CD14-positive monocyte (primary cell): ENCODE measurements at regions not wholly inside any gene's neighbourhood (a gene's known extent, or its start where the extent isn't known, plus 50 kb on each side); places are given as distances from the start of the nearest gene placed in this dataset.

ENCODE experiments used
- DNase-seq, 3 donors: peaks; one replicate each; pipeline ENCODE4 v3.0.0-alpha.2; 2011 to 2022
- H2AFZ ChIP-seq: 2 replicates; pipeline ENCODE4 v1.6.0; 2012; ENCODE audit warnings: mild to moderate bottlenecking, low read depth, low read length, inconsistent platforms; ENCODE audit not compliant: insufficient read depth, poor library complexity, severe bottlenecking
- H3K27ac ChIP-seq, 2 donors: 1 replicate in 1 of 2; 2 replicates in 1 of 2; pipeline ENCODE4 v1.5.1; 2012 to 2013; ENCODE audit warnings: low read length in 2 of 2, control low read depth in 1 of 2, inconsistent platforms in 1 of 2, low read depth in 1 of 2, mild to moderate bottlenecking in 1 of 2
- H3K27me3 ChIP-seq, 2 donors: one replicate each; pipeline versions ENCODE4 v1.6.0 to v1.6.1; 2011 to 2013; ENCODE audit warnings: low read length in 2 of 2; ENCODE audit not compliant: control insufficient read depth in 2 of 2, insufficient read depth in 2 of 2
- H3K36me3 ChIP-seq, 2 donors: replicated peaks in 1 of 2; 1 replicate in 1 of 2; 2 replicates in 1 of 2; pipeline versions ENCODE4 v1.5.1 to v1.6.1; 2012 to 2013; ENCODE audit warnings: low read length in 2 of 2, control low read depth in 1 of 2, inconsistent platforms in 1 of 2, mild to moderate bottlenecking in 1 of 2; ENCODE audit not compliant: insufficient read depth in 2 of 2, control insufficient read depth in 1 of 2
- H3K4me1 ChIP-seq, 2 donors: 1 replicate in 1 of 2; 2 replicates in 1 of 2; pipeline versions ENCODE4 v1.5.1 to v1.6.1; 2012 to 2013; ENCODE audit warnings: low read length in 2 of 2, control low read depth in 1 of 2, inconsistent platforms in 1 of 2, mild to moderate bottlenecking in 1 of 2, moderate library complexity in 1 of 2; ENCODE audit not compliant: insufficient read depth in 2 of 2, control insufficient read depth in 1 of 2
- H3K4me2 ChIP-seq: replicated peaks from 2 replicates; pipeline ENCODE3; 2012; ENCODE audit warnings: low read length, moderate library complexity, mild to moderate bottlenecking; ENCODE audit not compliant: poor library complexity, severe bottlenecking; ENCODE audit errors: extremely low read depth
- H3K4me3 ChIP-seq, 3 experiments: fragments of 200-600 bp in 1 of 3; sonication (generic) in 1 of 3; replicated peaks in 1 of 3; 1 replicate in 2 of 3; 2 replicates in 1 of 3; pipeline ENCODE4 v1.5.1; 2011 to 2013; ENCODE audit warnings: low read length in 3 of 3, mild to moderate bottlenecking in 3 of 3, control low read depth in 2 of 3, low read depth in 2 of 3, inconsistent platforms in 1 of 3, moderate library complexity in 1 of 3
- H3K79me2 ChIP-seq: 2 replicates; pipeline ENCODE4 v1.6.0; 2012; ENCODE audit warnings: mild to moderate bottlenecking, control low read depth, inconsistent platforms, low read length, moderate library complexity; ENCODE audit not compliant: insufficient read depth
- H3K9ac ChIP-seq: 2 replicates; pipeline ENCODE4 v1.6.0; 2017; ENCODE audit warnings: low read length, mild to moderate bottlenecking; ENCODE audit not compliant: insufficient read depth, poor library complexity, severe bottlenecking
- H3K9me3 ChIP-seq, 2 donors: replicated peaks in 1 of 2; 1 replicate in 1 of 2; 2 replicates in 1 of 2; pipeline versions ENCODE4 v1.5.1 to v1.6.1; 2012 to 2013; ENCODE audit warnings: low read length in 2 of 2, control low read depth in 1 of 2; ENCODE audit not compliant: control insufficient read depth in 1 of 2, insufficient read depth in 1 of 2
- H4K20me1 ChIP-seq: 2 replicates; pipeline ENCODE4 v1.6.0; 2012; ENCODE audit warnings: mild to moderate bottlenecking, low read length, control low read depth, moderate library complexity; ENCODE audit not compliant: insufficient read depth
- H3K27ac Mint-ChIP-seq, 7 donors: one replicate each; pipeline ENCODE4 v1.8.0; 2020; ENCODE audit warnings: mild to moderate bottlenecking in 7 of 7, mixed read lengths in 7 of 7, moderate library complexity in 6 of 7, inconsistent platforms in 2 of 7
- H3K27me3 Mint-ChIP-seq, 3 donors: one replicate each; pipeline ENCODE4 v1.8.0; 2021 to 2022; ENCODE audit warnings: low read depth in 3 of 3, mild to moderate bottlenecking in 3 of 3, mixed read lengths in 3 of 3, moderate library complexity in 3 of 3, inconsistent platforms in 1 of 3
- H3K36me3 Mint-ChIP-seq, 2 donors: one replicate each; pipeline ENCODE4 v1.8.0; 2020; ENCODE audit warnings: mixed read lengths in 2 of 2, inconsistent platforms in 1 of 2, mild to moderate bottlenecking in 1 of 2
- H3K4me1 Mint-ChIP-seq: one replicate; pipeline ENCODE4 v1.8.0; 2020; ENCODE audit warnings: mild to moderate bottlenecking, mixed read lengths
- H3K4me3 Mint-ChIP-seq, 2 donors: one replicate each; pipeline ENCODE4 v1.8.0; 2020; ENCODE audit warnings: mild to moderate bottlenecking in 2 of 2, mixed read lengths in 2 of 2, moderate library complexity in 1 of 2
- H3K9me3 Mint-ChIP-seq, 7 donors: one replicate each; pipeline ENCODE4 v1.8.0; 2020 to 2022; ENCODE audit warnings: mixed read lengths in 7 of 7, mild to moderate bottlenecking in 6 of 7, moderate library complexity in 6 of 7, inconsistent platforms in 2 of 7
- CTCF ChIP-seq: fragments of 200-600 bp; IDR thresholded peaks from one replicate; pipeline ENCODE4 v1.8.0; 2022; ENCODE audit warnings: antibody characterized with exemption, mild to moderate bottlenecking
- WGBS: methylation state at CpG from one replicate; pipeline ENCODE4 v1.1.5; 2013; ENCODE audit warnings: missing lambda C conversion rate; ENCODE audit not compliant: insufficient coverage; 5-methylcytosine and 5-hydroxymethylcytosine counted together
- intact Hi-C, 2 donors: fragments of 100-400 bp; cut with micrococcal nuclease; formaldehyde crosslinking; loops; one replicate each; pipeline versions ENCODE4 v1.15.0 to v1.15.1; 2023

- Mint-ChIP-seq H3K9me3 (peaks cover 0 to 2% (median 0%) of the 10 kb centered on the region in 7 donors), H3K4me3 (no peak overlapping the region), H3K4me1 (peaks cover 3% of the 10 kb centered on the region), H3K27me3 (peaks cover 7 to 21% (median 12%) of the 10 kb centered on the region in 3 donors), H3K27ac (no peak overlapping the region), H3K36me3 (no peaks in the 10 kb centered on the region)
- WGBS, result 86% methylated on average over 5 of the region's 5 CpGs
- no peak for TF ChIP-seq CTCF
- no peak overlapping the region for H3K27ac ChIP-seq
- no peak overlapping the region for H3K4me2 ChIP-seq
- H3K36me3 ChIP-seq, result no peaks in the 10 kb centered on the region
- no peaks in the 10 kb centered on the region for H3K79me2 ChIP-seq
- no peak for DNase-seq
- intact Hi-C loops, result no loop called here
- H3K4me3 ChIP-seq, result no peak overlapping the region
- H2AFZ ChIP-seq, result no peak overlapping the region
- H3K4me1 ChIP-seq, result no peaks in the 10 kb centered on the region
- no peaks in the 10 kb centered on the region for H3K27me3 ChIP-seq
- no peak overlapping the region for H3K9ac ChIP-seq
- no peaks in the 10 kb centered on the region for H4K20me1 ChIP-seq
- no peaks in the 10 kb centered on the region for H3K9me3 ChIP-seq
Measured at GRCh38 chr2:118246726-118247125, 158.5 kb downstream of the INSIG2 start.

- peaks cover 5 to 25% (median 12%) of the 10 kb centered on the region in 3 donors for H3K27me3 Mint-ChIP-seq
- peaks cover 0 to under 1% of the 10 kb centered on the region in 2 donors for H3K27me3 ChIP-seq
- no peaks in the 10 kb centered on the region for H3K36me3 Mint-ChIP-seq
- peaks cover 3% of the 10 kb centered on the region for H3K4me1 Mint-ChIP-seq
- H3K36me3 ChIP-seq, result no peaks in the 10 kb centered on the region
- TF ChIP-seq CTCF, result no peak
- no peak overlapping the region for H3K4me2 ChIP-seq
- H3K4me3 ChIP-seq, result no peak overlapping the region
- no peak for DNase-seq
- H2AFZ ChIP-seq, result no peak overlapping the region
- 89% methylated on average over 3 of the region's 4 CpGs for WGBS
- no peaks in the 10 kb centered on the region for H3K79me2 ChIP-seq
- no peaks in the 10 kb centered on the region for H3K4me1 ChIP-seq
- H3K9ac ChIP-seq, result no peak overlapping the region
- H3K9me3 ChIP-seq, result no peaks in the 10 kb centered on the region
- H3K27ac Mint-ChIP-seq, result no peak overlapping the region
- peak overlapping the region in 1 of 2 donors; percentile 31 for H3K4me3 Mint-ChIP-seq
- intact Hi-C loops, result no loop called here
- no peak overlapping the region for H3K27ac ChIP-seq
- no peaks in the 10 kb centered on the region for H4K20me1 ChIP-seq
- H3K9me3 Mint-ChIP-seq, result peaks cover 0 to 2% (median 0%) of the 10 kb centered on the region in 7 donors
Measured at GRCh38 chr2:118246079-118246478, 157.8 kb downstream of the INSIG2 start.
